ENCODE measurements at regions not wholly inside any gene's neighbourhood (a gene's known extent, or its start where the extent isn't known, plus 50 kb on each side); places are given as distances from the start of the nearest gene placed in this dataset.

- TF ChIP-seq CTCF (IDR thresholded peaks at IDR 0.05) (no peak), POLR2A (IDR thresholded peaks at IDR 0.05) (no peak), EP300 (IDR thresholded peaks at IDR 0.05) (no peak)
Observed at GRCh38 chr3:34779092-34779491, 860.2 kb upstream of the ARPP21 start.

Measured in tibial nerve (tissue), 4 donors.